ENCODE measurements at regions not wholly inside any gene's neighbourhood (a gene's known extent, or its start where the extent isn't known, plus 50 kb on each side); places are given as distances from the start of the nearest gene placed in this dataset.
A peak's percentile ranks its signal among the peaks of the same experiment; 100 is the strongest.

DNA sequence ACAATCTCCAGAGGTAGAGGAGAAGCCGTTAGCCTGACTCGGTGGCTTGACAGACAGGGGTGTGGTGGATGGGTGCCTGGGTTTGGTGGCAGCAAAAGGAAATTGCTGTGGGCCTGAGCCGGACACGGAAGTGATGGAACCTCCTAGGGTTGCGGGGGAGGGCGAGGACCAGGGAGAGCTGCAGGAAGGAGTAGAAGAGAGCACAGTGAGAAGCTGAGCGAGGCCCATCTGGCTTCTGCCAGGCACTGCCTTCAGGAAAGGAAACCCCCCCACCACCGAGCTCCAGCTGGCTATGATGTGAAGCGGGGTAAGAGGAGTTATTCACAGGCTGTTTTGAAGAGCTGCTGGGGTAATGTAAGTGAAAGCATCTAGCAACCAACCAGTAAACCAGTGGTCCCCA, 134.6 kb downstream of the TSN start:
- Histone ChIP-seq H3K27me3 (ENCODE audit: low read depth, low read length) (peaks cover 4% of the 10 kb centered on the region; the same call in 1 of the 2 replicates), H3K79me2 (ENCODE audit: low read length) (no peaks in the 10 kb centered on the region), H2AFZ (ENCODE audit: low read depth, low read length) (no peak overlapping the region), H3K4me3 (ENCODE audit: low read length) (no peak overlapping the region), H3K4me2 (ENCODE audit: low read length) (no peak overlapping the region), H3K27ac (ENCODE audit: low read length) (no peak overlapping the region), H4K20me1 (ENCODE audit: insufficient read depth, low read length) (no peaks in the 10 kb centered on the region), H3K36me3 (replicated peaks; ENCODE audit: low read depth, low read length) (no peaks in the 10 kb centered on the region), H3K9ac (ENCODE audit: low read length) (no peak overlapping the region), H3K4me1 (ENCODE audit: low read length) (no peaks in the 10 kb centered on the region), H3K9me3 (ENCODE audit: insufficient read depth, low read length) (no peaks in the 10 kb centered on the region)
- TF ChIP-seq, protein P1, sequence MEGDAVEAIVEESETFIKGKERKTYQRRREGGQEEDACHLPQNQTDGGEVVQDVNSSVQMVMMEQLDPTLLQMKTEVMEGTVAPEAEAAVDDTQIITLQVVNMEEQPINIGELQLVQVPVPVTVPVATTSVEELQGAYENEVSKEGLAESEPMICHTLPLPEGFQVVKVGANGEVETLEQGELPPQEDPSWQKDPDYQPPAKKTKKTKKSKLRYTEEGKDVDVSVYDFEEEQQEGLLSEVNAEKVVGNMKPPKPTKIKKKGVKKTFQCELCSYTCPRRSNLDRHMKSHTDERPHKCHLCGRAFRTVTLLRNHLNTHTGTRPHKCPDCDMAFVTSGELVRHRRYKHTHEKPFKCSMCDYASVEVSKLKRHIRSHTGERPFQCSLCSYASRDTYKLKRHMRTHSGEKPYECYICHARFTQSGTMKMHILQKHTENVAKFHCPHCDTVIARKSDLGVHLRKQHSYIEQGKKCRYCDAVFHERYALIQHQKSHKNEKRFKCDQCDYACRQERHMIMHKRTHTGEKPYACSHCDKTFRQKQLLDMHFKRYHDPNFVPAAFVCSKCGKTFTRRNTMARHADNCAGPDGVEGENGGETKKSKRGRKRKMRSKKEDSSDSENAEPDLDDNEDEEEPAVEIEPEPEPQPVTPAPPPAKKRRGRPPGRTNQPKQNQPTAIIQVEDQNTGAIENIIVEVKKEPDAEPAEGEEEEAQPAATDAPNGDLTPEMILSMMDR (IDR thresholded peaks at IDR 0.05; ENCODE audit: low read depth, low read length) = no peak
- no peak for TF ChIP-seq EZH2phosphoT487 (IDR thresholded peaks at IDR 0.05; ENCODE audit: low read depth)

DNA sequence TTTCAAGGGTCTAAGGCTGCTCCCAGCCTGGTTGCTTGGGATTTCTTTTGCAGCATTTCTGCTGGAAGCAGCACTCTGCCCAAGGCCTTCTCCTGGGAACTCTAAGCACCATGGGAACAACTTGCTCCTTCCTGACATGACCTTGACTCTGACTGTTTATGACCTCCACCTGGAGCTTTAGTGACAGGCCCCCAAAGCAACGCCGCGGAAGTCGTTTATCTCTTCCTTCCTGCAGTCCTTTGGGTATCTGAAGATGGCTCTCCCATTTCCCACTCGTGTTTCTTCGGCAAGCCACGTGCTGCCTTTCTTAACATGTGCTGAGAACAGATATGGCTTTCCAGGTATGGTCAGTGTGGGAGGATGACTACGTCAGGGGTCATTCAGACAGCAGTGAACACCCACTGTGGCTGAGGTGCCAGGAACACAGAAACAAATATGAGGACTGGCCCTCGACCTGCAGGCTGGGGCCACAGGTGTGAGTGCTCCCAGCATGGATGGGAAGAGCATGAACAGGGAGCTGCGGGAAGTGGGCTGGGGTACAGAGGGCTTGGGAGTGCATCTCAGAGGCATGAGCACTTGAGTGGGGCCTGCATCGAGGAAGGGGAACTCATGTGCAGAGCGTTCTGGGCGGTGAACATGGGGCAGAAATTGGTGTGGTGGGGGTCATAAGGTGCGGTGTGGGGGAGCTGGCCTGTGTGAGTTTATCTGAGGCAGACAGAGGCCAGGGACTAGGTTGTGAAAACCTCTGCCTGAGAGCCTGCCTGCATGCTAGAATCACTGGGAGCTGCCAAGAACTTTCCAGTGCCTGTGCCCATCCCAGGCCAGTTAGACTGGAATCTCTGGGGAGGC, 140.5 kb downstream of the TSN start:
- no peaks in the 10 kb centered on the region for H3K27me3 ChIP-seq (ENCODE audit: low read depth, low read length)
- no peaks in the 10 kb centered on the region for H4K20me1 ChIP-seq (ENCODE audit: insufficient read depth, low read length)
- H3K4me3 ChIP-seq (ENCODE audit: low read length) = no peak overlapping the region
- TF ChIP-seq, protein P1 (IDR thresholded peaks at IDR 0.05; ENCODE audit: low read depth, low read length) = no peak
- no peak for TF ChIP-seq EZH2phosphoT487 (IDR thresholded peaks at IDR 0.05; ENCODE audit: low read depth)
- H3K4me1 ChIP-seq (ENCODE audit: low read length) = no peaks in the 10 kb centered on the region
- H3K4me2 ChIP-seq (ENCODE audit: low read length) = no peak overlapping the region
- no peaks in the 10 kb centered on the region for H3K79me2 ChIP-seq (ENCODE audit: low read length)
- H3K9me3 ChIP-seq (ENCODE audit: insufficient read depth, low read length) = no peaks in the 10 kb centered on the region
- no peak overlapping the region for H3K9ac ChIP-seq (ENCODE audit: low read length)
- no peak overlapping the region for H3K27ac ChIP-seq (ENCODE audit: low read length)
- no peak overlapping the region for H2AFZ ChIP-seq (ENCODE audit: low read depth, low read length)
- H3K36me3 ChIP-seq (replicated peaks; ENCODE audit: low read depth, low read length) = no peaks in the 10 kb centered on the region

- no peaks in the 10 kb centered on the region for H3K36me3 ChIP-seq (replicated peaks; ENCODE audit: low read depth, low read length)
- no peak overlapping the region for H3K9ac ChIP-seq (ENCODE audit: low read length)
- H2AFZ ChIP-seq (ENCODE audit: low read depth, low read length) = peak overlapping the region; percentile 87
- TF ChIP-seq, protein P1 (IDR thresholded peaks at IDR 0.05; ENCODE audit: low read depth, low read length) = peak; percentile 68
- no peak for TF ChIP-seq EZH2phosphoT487 (IDR thresholded peaks at IDR 0.05; ENCODE audit: low read depth)
- no peak overlapping the region for H3K27ac ChIP-seq (ENCODE audit: low read length)
- no peaks in the 10 kb centered on the region for H3K4me1 ChIP-seq (ENCODE audit: low read length)
- no peaks in the 10 kb centered on the region for H3K9me3 ChIP-seq (ENCODE audit: insufficient read depth, low read length)
- H3K4me2 ChIP-seq (ENCODE audit: low read length) = 0 out of 2 replicates have a peak overlapping the region, but pooled peaks have one; percentile 23
- 0 out of 2 replicates have a peak overlapping the region, but pooled peaks have one; percentile 12 for H3K4me3 ChIP-seq (ENCODE audit: low read length)
- no peaks in the 10 kb centered on the region for H3K27me3 ChIP-seq (ENCODE audit: low read depth, low read length)
- H3K79me2 ChIP-seq (ENCODE audit: low read length) = no peaks in the 10 kb centered on the region
- H4K20me1 ChIP-seq (ENCODE audit: insufficient read depth, low read length) = no peaks in the 10 kb centered on the region
Measured at GRCh38 chr2:121897335-121897970, 142.0 kb downstream of the TSN start.

DNA sequence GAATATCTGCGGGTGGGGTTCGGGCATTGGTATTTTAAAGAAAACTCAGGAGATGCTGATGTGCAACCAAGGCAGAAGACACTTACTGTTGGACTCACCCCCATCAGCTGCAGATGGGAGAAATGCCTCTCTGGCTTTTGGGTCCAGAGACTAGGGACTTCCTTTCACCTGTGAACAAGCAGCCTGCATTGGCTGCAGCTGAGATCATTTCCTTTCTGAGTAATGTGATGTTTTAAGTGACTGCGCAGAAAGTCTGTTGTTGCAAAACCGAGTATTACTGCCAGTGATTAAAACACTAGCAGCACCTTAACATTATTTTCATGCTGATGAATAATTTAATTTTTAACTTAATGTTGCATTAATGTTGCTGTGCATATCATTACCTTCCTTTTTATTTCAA, 143.0 kb downstream of the TSN start:
- Histone ChIP-seq H3K79me2 (ENCODE audit: low read length) (no peaks in the 10 kb centered on the region), H3K4me3 (ENCODE audit: low read length) (no peak overlapping the region), H3K9ac (ENCODE audit: low read length) (no peak overlapping the region), H3K9me3 (ENCODE audit: insufficient read depth, low read length) (no peaks in the 10 kb centered on the region), H3K4me1 (ENCODE audit: low read length) (no peaks in the 10 kb centered on the region), H2AFZ (ENCODE audit: low read depth, low read length) (peak overlapping the region; percentile 87), H3K36me3 (replicated peaks; ENCODE audit: low read depth, low read length) (no peaks in the 10 kb centered on the region), H4K20me1 (ENCODE audit: insufficient read depth, low read length) (no peaks in the 10 kb centered on the region), H3K27me3 (ENCODE audit: low read depth, low read length) (no peaks in the 10 kb centered on the region), H3K4me2 (ENCODE audit: low read length) (no peak overlapping the region), H3K27ac (ENCODE audit: low read length) (no peak overlapping the region)
- TF ChIP-seq EZH2phosphoT487 (IDR thresholded peaks at IDR 0.05; ENCODE audit: low read depth) = no peak
- TF ChIP-seq, protein P1 (IDR thresholded peaks at IDR 0.05; ENCODE audit: low read depth, low read length) = no peak

All from OCI-LY3 (cell line).